ENCODE measurements at regions not wholly inside any gene's neighbourhood (a gene's known extent, or its start where the extent isn't known, plus 50 kb on each side); places are given as distances from the start of the nearest gene placed in this dataset.

- no peaks in the 10 kb centered on the region for H3K36me3 ChIP-seq (ENCODE audit: control insufficient read depth, insufficient read depth, low read length)
- H3K27me3 ChIP-seq (ENCODE audit: control insufficient read depth, insufficient read depth, low read length), result no peaks in the 10 kb centered on the region
- H3K27ac ChIP-seq (ENCODE audit: low read length), result no peak overlapping the region
- H3K4me1 ChIP-seq (ENCODE audit: control insufficient read depth, insufficient read depth, low read length), result no peaks in the 10 kb centered on the region
- H3K9me3 ChIP-seq (ENCODE audit: control insufficient read depth, insufficient read depth, low read length), result no peaks in the 10 kb centered on the region
- no peak overlapping the region for H3K4me3 ChIP-seq (ENCODE audit: low read length)
- 100% methylated on average over 1 of the region's 5 CpGs for WGBS (ENCODE audit: insufficient coverage, insufficient read length)
- DNase-seq (ENCODE audit: low read depth, low spot score), result no peak
Observed at GRCh38 chr16:9212621-9213020, 121.2 kb downstream of the HAPSTR1 start.

- H3K27me3 ChIP-seq (ENCODE audit: control insufficient read depth, insufficient read depth, low read length), result no peaks in the 10 kb centered on the region
- no peak overlapping the region for H3K4me3 ChIP-seq (ENCODE audit: low read length)
- no peaks in the 10 kb centered on the region for H3K9me3 ChIP-seq (ENCODE audit: control insufficient read depth, insufficient read depth, low read length)
- H3K27ac ChIP-seq (ENCODE audit: low read length), result no peak overlapping the region
- no peaks in the 10 kb centered on the region for H3K36me3 ChIP-seq (ENCODE audit: control insufficient read depth, insufficient read depth, low read length)
- WGBS (ENCODE audit: insufficient coverage, insufficient read length), result no CpG with 5 or more reads among the region's 6 CpGs
- H3K4me1 ChIP-seq (ENCODE audit: control insufficient read depth, insufficient read depth, low read length), result no peaks in the 10 kb centered on the region
- DNase-seq (ENCODE audit: low read depth, low spot score), result no peak
Observed at GRCh38 chr16:9219813-9220212, 128.4 kb downstream of the HAPSTR1 start.

GRCh38 chr16:9225527-9226316 is 134.3 kb downstream of the HAPSTR1 start:
- no peak overlapping the region for H3K27ac ChIP-seq (ENCODE audit: low read length)
- H3K36me3 ChIP-seq (ENCODE audit: control insufficient read depth, insufficient read depth, low read length), result no peaks in the 10 kb centered on the region
- no peaks in the 10 kb centered on the region for H3K9me3 ChIP-seq (ENCODE audit: control insufficient read depth, insufficient read depth, low read length)
- no peaks in the 10 kb centered on the region for H3K4me1 ChIP-seq (ENCODE audit: control insufficient read depth, insufficient read depth, low read length)
- WGBS (ENCODE audit: insufficient coverage, insufficient read length), result no CpG with 5 or more reads among the region's 5 CpGs
- no peak overlapping the region for H3K4me3 ChIP-seq (ENCODE audit: low read length)
- H3K27me3 ChIP-seq (ENCODE audit: control insufficient read depth, insufficient read depth, low read length), result no peaks in the 10 kb centered on the region
- DNase-seq (ENCODE audit: low read depth, low spot score), result peak; percentile 33

- H3K27ac ChIP-seq (ENCODE audit: low read length), result no peak overlapping the region
- H3K4me1 ChIP-seq (ENCODE audit: control insufficient read depth, insufficient read depth, low read length), result no peaks in the 10 kb centered on the region
- no peak for DNase-seq (ENCODE audit: low read depth, low spot score)
- no peaks in the 10 kb centered on the region for H3K36me3 ChIP-seq (ENCODE audit: control insufficient read depth, insufficient read depth, low read length)
- WGBS (ENCODE audit: insufficient coverage, insufficient read length), result no CpG with 5 or more reads among the region's 7 CpGs
- H3K9me3 ChIP-seq (ENCODE audit: control insufficient read depth, insufficient read depth, low read length), result no peaks in the 10 kb centered on the region
- H3K4me3 ChIP-seq (ENCODE audit: low read length), result no peak overlapping the region
- no peaks in the 10 kb centered on the region for H3K27me3 ChIP-seq (ENCODE audit: control insufficient read depth, insufficient read depth, low read length)
Observed at GRCh38 chr16:9226924-9227323, 135.5 kb downstream of the HAPSTR1 start.

GRCh38 chr16:9231039-9231438 is 139.6 kb downstream of the HAPSTR1 start:
- no peaks in the 10 kb centered on the region for H3K4me1 ChIP-seq (ENCODE audit: control insufficient read depth, insufficient read depth, low read length)
- H3K27ac ChIP-seq (ENCODE audit: low read length), result no peak overlapping the region
- H3K36me3 ChIP-seq (ENCODE audit: control insufficient read depth, insufficient read depth, low read length), result no peaks in the 10 kb centered on the region
- H3K4me3 ChIP-seq (ENCODE audit: low read length), result no peak overlapping the region
- DNase-seq (ENCODE audit: low read depth, low spot score), result no peak
- WGBS (ENCODE audit: insufficient coverage, insufficient read length), result no CpG with 5 or more reads among the region's 2 CpGs
- H3K27me3 ChIP-seq (ENCODE audit: control insufficient read depth, insufficient read depth, low read length), result no peaks in the 10 kb centered on the region
- no peaks in the 10 kb centered on the region for H3K9me3 ChIP-seq (ENCODE audit: control insufficient read depth, insufficient read depth, low read length)

- Histone ChIP-seq H3K9me3 (ENCODE audit: control insufficient read depth, insufficient read depth, low read length) (no peaks in the 10 kb centered on the region), H3K27me3 (ENCODE audit: control insufficient read depth, insufficient read depth, low read length) (no peaks in the 10 kb centered on the region), H3K36me3 (ENCODE audit: control insufficient read depth, insufficient read depth, low read length) (no peaks in the 10 kb centered on the region), H3K4me1 (ENCODE audit: control insufficient read depth, insufficient read depth, low read length) (no peaks in the 10 kb centered on the region), H3K4me3 (ENCODE audit: low read length) (no peak overlapping the region), H3K27ac (ENCODE audit: low read length) (no peak overlapping the region)
- no CpG with 5 or more reads among the region's 5 CpGs for WGBS (ENCODE audit: insufficient coverage, insufficient read length)
- no peak for DNase-seq (ENCODE audit: low read depth, low spot score)
Observed at GRCh38 chr16:9232102-9232770, 140.8 kb downstream of the HAPSTR1 start.

GRCh38 chr16:9235867-9236266 is 144.4 kb downstream of the HAPSTR1 start:
- no peak for DNase-seq (ENCODE audit: low read depth, low spot score)
- no CpG with 5 or more reads among the region's 2 CpGs for WGBS (ENCODE audit: insufficient coverage, insufficient read length)
- H3K4me3 ChIP-seq (ENCODE audit: low read length), result no peak overlapping the region
- no peak overlapping the region for H3K27ac ChIP-seq (ENCODE audit: low read length)
- no peaks in the 10 kb centered on the region for H3K27me3 ChIP-seq (ENCODE audit: control insufficient read depth, insufficient read depth, low read length)
- no peaks in the 10 kb centered on the region for H3K4me1 ChIP-seq (ENCODE audit: control insufficient read depth, insufficient read depth, low read length)
- no peaks in the 10 kb centered on the region for H3K36me3 ChIP-seq (ENCODE audit: control insufficient read depth, insufficient read depth, low read length)
- no peaks in the 10 kb centered on the region; the same call in 1 of the 2 replicates for H3K9me3 ChIP-seq (ENCODE audit: control insufficient read depth, insufficient read depth, low read length)

GRCh38 chr16:9236319-9236718 is 144.9 kb downstream of the HAPSTR1 start:
- WGBS (ENCODE audit: insufficient coverage, insufficient read length), result no CpG with 5 or more reads among the region's 5 CpGs
- Histone ChIP-seq H3K27me3 (ENCODE audit: control insufficient read depth, insufficient read depth, low read length) (no peaks in the 10 kb centered on the region), H3K27ac (ENCODE audit: low read length) (no peak overlapping the region), H3K9me3 (ENCODE audit: control insufficient read depth, insufficient read depth, low read length) (no peaks in the 10 kb centered on the region; the same call in 1 of the 2 replicates), H3K36me3 (ENCODE audit: control insufficient read depth, insufficient read depth, low read length) (no peaks in the 10 kb centered on the region), H3K4me1 (ENCODE audit: control insufficient read depth, insufficient read depth, low read length) (no peaks in the 10 kb centered on the region), H3K4me3 (ENCODE audit: low read length) (no peak overlapping the region)
- DNase-seq (ENCODE audit: low read depth, low spot score), result no peak

- Histone ChIP-seq H3K4me3 (ENCODE audit: low read length) (no peak overlapping the region), H3K4me1 (ENCODE audit: control insufficient read depth, insufficient read depth, low read length) (no peaks in the 10 kb centered on the region), H3K36me3 (ENCODE audit: control insufficient read depth, insufficient read depth, low read length) (no peaks in the 10 kb centered on the region), H3K27ac (ENCODE audit: low read length) (no peak overlapping the region), H3K27me3 (ENCODE audit: control insufficient read depth, insufficient read depth, low read length) (no peaks in the 10 kb centered on the region), H3K9me3 (ENCODE audit: control insufficient read depth, insufficient read depth, low read length) (no peaks in the 10 kb centered on the region; the same call in 1 of the 2 replicates)
- WGBS (ENCODE audit: insufficient coverage, insufficient read length), result no CpG with 5 or more reads among the region's 1 CpG
- DNase-seq (ENCODE audit: low read depth, low spot score), result no peak
Observed at GRCh38 chr16:9238346-9238745, 146.9 kb downstream of the HAPSTR1 start.

GRCh38 chr16:9241177-9241576 is 149.7 kb downstream of the HAPSTR1 start:
- no peak for DNase-seq (ENCODE audit: low read depth, low spot score)
- H3K4me3 ChIP-seq (ENCODE audit: low read length), result no peak overlapping the region
- H3K27me3 ChIP-seq (ENCODE audit: control insufficient read depth, insufficient read depth, low read length), result no peaks in the 10 kb centered on the region
- no peaks in the 10 kb centered on the region for H3K36me3 ChIP-seq (ENCODE audit: control insufficient read depth, insufficient read depth, low read length)
- H3K9me3 ChIP-seq (ENCODE audit: control insufficient read depth, insufficient read depth, low read length), result no peaks in the 10 kb centered on the region; the same call in 1 of the 2 replicates
- no peaks in the 10 kb centered on the region for H3K4me1 ChIP-seq (ENCODE audit: control insufficient read depth, insufficient read depth, low read length)
- no peak overlapping the region for H3K27ac ChIP-seq (ENCODE audit: low read length)

- Histone ChIP-seq H3K4me1 (ENCODE audit: control insufficient read depth, insufficient read depth, low read length) (no peaks in the 10 kb centered on the region), H3K27ac (ENCODE audit: low read length) (no peak overlapping the region), H3K27me3 (ENCODE audit: control insufficient read depth, insufficient read depth, low read length) (no peaks in the 10 kb centered on the region), H3K9me3 (ENCODE audit: control insufficient read depth, insufficient read depth, low read length) (no peaks in the 10 kb centered on the region), H3K36me3 (ENCODE audit: control insufficient read depth, insufficient read depth, low read length) (no peaks in the 10 kb centered on the region), H3K4me3 (ENCODE audit: low read length) (no peak overlapping the region)
- no CpG with 5 or more reads among the region's 2 CpGs for WGBS (ENCODE audit: insufficient coverage, insufficient read length)
- no peak for DNase-seq (ENCODE audit: low read depth, low spot score)
Observed at GRCh38 chr16:9248162-9248561, 156.7 kb downstream of the HAPSTR1 start.
